GM23338 (cell line): ENCODE measurements at regions not wholly inside any gene's neighbourhood (a gene's known extent, or its start where the extent isn't known, plus 50 kb on each side); places are given as distances from the start of the nearest gene placed in this dataset.

Experiments used
- ATAC-seq: fragments of 200-7000 bp; cut with Tn5 transposase; 3 replicates; pipeline ENCODE4 v1.9.1; 2020
- DNase-seq: peaks from one replicate; pipeline ENCODE4 v3.0.0-alpha.2; 2015; ENCODE audit warnings: low spot score
- H2AFZ ChIP-seq: fragments of 200-600 bp; sonication (generic); 2 replicates; pipeline ENCODE4 v1.8.0; 2016; ENCODE audit warnings: antibody characterized with exemption, mild to moderate bottlenecking, moderate library complexity
- H3F3A ChIP-seq: fragments of 200-600 bp; sonication (generic); replicated peaks from 2 replicates; pipeline ENCODE4 v1.8.0; 2017; ENCODE audit warnings: antibody characterized with exemption, mixed run types, low read depth
- H3K27ac ChIP-seq: fragments of 200-600 bp; sonication (generic); 2 replicates; pipeline ENCODE4 v1.6.1; 2016; ENCODE audit warnings: low read depth
- H3K27me3 ChIP-seq: fragments of 200-600 bp; sonication (generic); 2 replicates; pipeline ENCODE4 v1.8.0; 2016; ENCODE audit warnings: mild to moderate bottlenecking, mixed run types, moderate library complexity; ENCODE audit not compliant: insufficient read depth
- H3K36me3 ChIP-seq: fragments of 200-600 bp; sonication (generic); 2 replicates; pipeline ENCODE4 v1.8.0; 2016; ENCODE audit warnings: mild to moderate bottlenecking; ENCODE audit not compliant: insufficient read depth
- H3K4me1 ChIP-seq: fragments of 200-600 bp; sonication (generic); 2 replicates; pipeline ENCODE4 v1.8.0; 2016; ENCODE audit warnings: mild to moderate bottlenecking, moderate library complexity; ENCODE audit not compliant: insufficient read depth
- H3K4me2 ChIP-seq: fragments of 200-600 bp; sonication (generic); 2 replicates; pipeline ENCODE4 v1.7.1; 2017; ENCODE audit warnings: mixed run types
- H3K4me3 ChIP-seq: fragments of 200-600 bp; sonication (generic); 2 replicates; pipeline ENCODE4 v1.6.1; 2016; ENCODE audit warnings: mixed run types
- H3K79me2 ChIP-seq: fragments of 200-600 bp; sonication (generic); replicated peaks from 2 replicates; pipeline ENCODE4 v1.8.0; 2017; ENCODE audit warnings: mild to moderate bottlenecking; ENCODE audit not compliant: insufficient read depth
- H3K9me2 ChIP-seq: fragments of 200-600 bp; sonication (generic); 2 replicates; pipeline ENCODE4 v1.8.0; 2017; ENCODE audit not compliant: insufficient read depth
- H4K20me1 ChIP-seq: fragments of 200-600 bp; sonication (generic); replicated peaks from 2 replicates; pipeline ENCODE4 v1.8.0; 2017; ENCODE audit warnings: mild to moderate bottlenecking; ENCODE audit not compliant: insufficient read depth
- H3K27ac Mint-ChIP-seq: 2 replicates; pipeline ENCODE4 v1.8.0; 2020; ENCODE audit warnings: inconsistent platforms, mild to moderate bottlenecking, moderate library complexity, mixed read lengths
- H3K27me3 Mint-ChIP-seq: 3 replicates; pipeline ENCODE4 v1.8.0; 2022; ENCODE audit warnings: low read depth, mild to moderate bottlenecking, moderate library complexity, mixed read lengths, inconsistent platforms; ENCODE audit not compliant: insufficient read depth, poor library complexity
- H3K36me3 Mint-ChIP-seq: 3 replicates; pipeline ENCODE4 v1.8.0; 2021; ENCODE audit warnings: low read depth, mild to moderate bottlenecking, inconsistent platforms, moderate library complexity, mixed read lengths
- H3K4me1 Mint-ChIP-seq: 3 replicates; pipeline ENCODE4 v1.8.0; 2020; ENCODE audit warnings: mild to moderate bottlenecking, inconsistent platforms, mixed read lengths
- H3K4me3 Mint-ChIP-seq: 3 replicates; pipeline ENCODE4 v1.8.0; 2021; ENCODE audit warnings: moderate library complexity, mild to moderate bottlenecking, inconsistent platforms, mixed read lengths
- H3K9me3 Mint-ChIP-seq: 3 replicates; pipeline ENCODE4 v1.8.0; 2020; ENCODE audit warnings: moderate library complexity, mild to moderate bottlenecking, inconsistent platforms, mixed read lengths
- CREB1 ChIP-seq: fragments of 250-450 bp; sonication (Bioruptor Pico); IDR thresholded peaks from 2 replicates; pipeline ENCODE4 v1.5.0; 2020; ENCODE audit warnings: low read depth, mild to moderate bottlenecking, moderate library complexity
- EZH2 ChIP-seq: fragments of 200-600 bp; sonication (generic); IDR thresholded peaks from one replicate; pipeline ENCODE4 v1.8.0; 2017; ENCODE audit warnings: antibody characterized with exemption, mild to moderate bottlenecking, low read depth; ENCODE audit not compliant: unreplicated experiment
- EZH2phosphoT487 ChIP-seq: fragments of 200-600 bp; sonication (generic); IDR thresholded peaks from one replicate; pipeline ENCODE4 v1.8.1; 2018; ENCODE audit warnings: antibody characterized with exemption; ENCODE audit not compliant: unreplicated experiment
- JUNB ChIP-seq: IDR thresholded peaks from one replicate; pipeline ENCODE4 v1.6.1; 2016; ENCODE audit warnings: antibody characterized with exemption; ENCODE audit not compliant: unreplicated experiment
- NANOG ChIP-seq: IDR thresholded peaks from 2 replicates; pipeline ENCODE4 v1.6.1; 2016; ENCODE audit warnings: antibody characterized with exemption, borderline replicate concordance
- STAT1 ChIP-seq: IDR thresholded peaks from one replicate; pipeline ENCODE4 v1.6.1; 2016; ENCODE audit warnings: antibody characterized with exemption; ENCODE audit not compliant: unreplicated experiment
- ZNF114 ChIP-seq: fragments of 250-450 bp; sonication (Bioruptor Pico); IDR thresholded peaks from 2 replicates; pipeline ENCODE4 v1.5.0; 2020; ENCODE audit warnings: mild to moderate bottlenecking, moderate library complexity
- ZNF331 ChIP-seq: fragments of 250-450 bp; sonication (Bioruptor Pico); IDR thresholded peaks from 2 replicates; pipeline ENCODE4 v1.5.0; 2020; ENCODE audit warnings: low read depth, mild to moderate bottlenecking, moderate library complexity
- TF ChIP-seq, protein P1 (sequence below): IDR thresholded peaks from 2 replicates; pipeline ENCODE4 v1.6.1; 2016; ENCODE audit warnings: antibody characterized with exemption
- TF ChIP-seq, protein P2 (sequence below), 2 experiments: fragments of 200-600 bp in 1 of 2; sonication (generic) in 1 of 2; conservative IDR thresholded peaks; 2 replicates each; pipeline versions ENCODE4 v1.5.1 to v1.6.1; 2016 to 2017; ENCODE audit warnings: antibody characterized with exemption in 2 of 2, low read depth in 2 of 2, mild to moderate bottlenecking in 2 of 2, moderate library complexity in 1 of 2
- TF ChIP-seq, protein P3 (sequence below): IDR thresholded peaks from one replicate; pipeline ENCODE4 v1.6.1; 2018; ENCODE audit warnings: antibody characterized with exemption; ENCODE audit not compliant: unreplicated experiment

DNA sequence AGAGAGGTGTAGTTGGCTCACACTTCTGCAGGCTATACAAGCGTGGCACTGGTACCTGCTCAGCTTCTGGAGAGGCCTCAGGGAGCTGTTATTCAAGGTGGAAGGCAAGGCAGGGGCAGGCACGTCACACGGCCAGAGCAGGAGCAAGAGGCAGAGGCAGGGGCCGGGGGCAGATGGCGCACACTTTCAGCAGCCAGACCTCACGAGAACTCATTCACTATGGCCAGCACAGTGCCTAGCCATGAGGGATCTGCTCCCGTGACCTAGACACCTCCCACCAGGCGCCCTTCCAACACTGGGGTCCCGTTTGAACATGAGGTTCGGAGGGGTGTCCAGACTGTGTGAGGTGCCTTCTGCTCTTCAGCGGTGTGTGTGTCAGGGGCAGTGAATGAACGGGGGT lies 71.0 kb upstream of the FCN1 start:
- Histone ChIP-seq H2AFZ (no peak overlapping the region), H3K27me3 (no peaks in the 10 kb centered on the region), H3K4me3 (no peak overlapping the region), H3K27ac (no peak overlapping the region), H3K4me2 (no peak overlapping the region), H4K20me1 (no peaks in the 10 kb centered on the region), H3K9me2 (no peaks in the 10 kb centered on the region), H3F3A (no peaks in the 10 kb centered on the region), H3K36me3 (no peaks in the 10 kb centered on the region), H3K4me1 (no peaks in the 10 kb centered on the region), H3K79me2 (no peaks in the 10 kb centered on the region)
- DNase-seq (no peak), ATAC-seq (no peak)
- Mint-ChIP-seq H3K27me3 (peaks cover 5% of the 10 kb centered on the region), H3K9me3 (peaks cover 38% of the 10 kb centered on the region), H3K36me3 (peaks cover 12% of the 10 kb centered on the region), H3K4me1 (no peaks in the 10 kb centered on the region), H3K27ac (no peak overlapping the region), H3K4me3 (no peak overlapping the region)
- TF ChIP-seq ZNF114 (CRISPR knock-in tag) (no peak), ZNF331 (CRISPR knock-in tag) (no peak), JUNB (no peak), EZH2 (no peak)
- TF ChIP-seq, protein P1, sequence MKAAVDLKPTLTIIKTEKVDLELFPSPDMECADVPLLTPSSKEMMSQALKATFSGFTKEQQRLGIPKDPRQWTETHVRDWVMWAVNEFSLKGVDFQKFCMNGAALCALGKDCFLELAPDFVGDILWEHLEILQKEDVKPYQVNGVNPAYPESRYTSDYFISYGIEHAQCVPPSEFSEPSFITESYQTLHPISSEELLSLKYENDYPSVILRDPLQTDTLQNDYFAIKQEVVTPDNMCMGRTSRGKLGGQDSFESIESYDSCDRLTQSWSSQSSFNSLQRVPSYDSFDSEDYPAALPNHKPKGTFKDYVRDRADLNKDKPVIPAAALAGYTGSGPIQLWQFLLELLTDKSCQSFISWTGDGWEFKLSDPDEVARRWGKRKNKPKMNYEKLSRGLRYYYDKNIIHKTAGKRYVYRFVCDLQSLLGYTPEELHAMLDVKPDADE, result no peak
- TF ChIP-seq, protein P2, sequence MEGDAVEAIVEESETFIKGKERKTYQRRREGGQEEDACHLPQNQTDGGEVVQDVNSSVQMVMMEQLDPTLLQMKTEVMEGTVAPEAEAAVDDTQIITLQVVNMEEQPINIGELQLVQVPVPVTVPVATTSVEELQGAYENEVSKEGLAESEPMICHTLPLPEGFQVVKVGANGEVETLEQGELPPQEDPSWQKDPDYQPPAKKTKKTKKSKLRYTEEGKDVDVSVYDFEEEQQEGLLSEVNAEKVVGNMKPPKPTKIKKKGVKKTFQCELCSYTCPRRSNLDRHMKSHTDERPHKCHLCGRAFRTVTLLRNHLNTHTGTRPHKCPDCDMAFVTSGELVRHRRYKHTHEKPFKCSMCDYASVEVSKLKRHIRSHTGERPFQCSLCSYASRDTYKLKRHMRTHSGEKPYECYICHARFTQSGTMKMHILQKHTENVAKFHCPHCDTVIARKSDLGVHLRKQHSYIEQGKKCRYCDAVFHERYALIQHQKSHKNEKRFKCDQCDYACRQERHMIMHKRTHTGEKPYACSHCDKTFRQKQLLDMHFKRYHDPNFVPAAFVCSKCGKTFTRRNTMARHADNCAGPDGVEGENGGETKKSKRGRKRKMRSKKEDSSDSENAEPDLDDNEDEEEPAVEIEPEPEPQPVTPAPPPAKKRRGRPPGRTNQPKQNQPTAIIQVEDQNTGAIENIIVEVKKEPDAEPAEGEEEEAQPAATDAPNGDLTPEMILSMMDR (conservative IDR thresholded peaks at IDR 0.05; ENCODE audit: low read depth in 2 of 2), result no peak

DNA sequence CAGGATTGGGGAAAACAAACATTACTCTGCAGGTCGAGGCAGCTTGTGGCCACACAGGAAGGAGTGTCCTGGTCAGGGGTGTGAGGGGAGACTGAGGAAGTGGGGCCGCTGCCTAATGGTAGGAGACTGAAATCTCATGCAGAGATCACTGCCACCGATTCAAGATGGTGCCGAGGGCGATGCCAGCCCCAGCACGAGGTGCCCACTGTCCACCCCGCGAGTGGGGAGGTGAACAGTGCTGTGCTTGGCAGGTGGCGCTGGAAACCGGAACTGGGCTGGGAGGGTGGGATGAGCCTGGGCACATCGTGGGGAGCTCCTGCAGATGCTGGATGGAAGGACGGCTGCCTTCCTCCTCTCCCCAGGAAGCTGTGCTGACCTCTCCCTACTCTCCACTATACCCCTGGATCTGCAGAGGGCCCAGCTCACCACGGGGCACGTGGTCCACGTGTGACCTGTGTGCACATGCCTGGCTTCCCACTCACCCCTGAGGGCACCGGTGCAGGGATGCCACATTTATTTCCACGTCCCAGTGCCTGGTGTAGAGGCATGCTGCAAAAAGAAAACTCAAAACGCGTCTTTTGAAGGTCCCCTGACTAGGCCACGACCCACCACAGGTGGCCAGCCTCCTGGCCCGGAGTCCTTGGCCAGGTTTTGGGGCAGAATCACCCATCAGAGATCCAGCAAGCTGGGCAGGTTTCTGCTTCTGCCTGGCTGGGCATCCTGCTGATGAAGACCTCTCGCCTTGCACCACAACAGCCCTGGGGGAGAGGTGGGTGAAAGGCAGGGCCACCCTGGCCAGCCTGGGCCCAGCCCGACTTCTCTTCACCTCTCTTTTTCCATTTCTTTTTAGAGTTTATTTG lies 71.7 kb upstream of the FCN1 start:
- Mint-ChIP-seq H3K4me3 (no peak overlapping the region), H3K4me1 (no peaks in the 10 kb centered on the region), H3K27me3 (peaks cover 7% of the 10 kb centered on the region), H3K36me3 (peaks cover 12% of the 10 kb centered on the region), H3K27ac (no peak overlapping the region), H3K9me3 (peaks cover 38% of the 10 kb centered on the region)
- Histone ChIP-seq H3K27me3 (no peaks in the 10 kb centered on the region), H3K79me2 (no peaks in the 10 kb centered on the region), H3K4me3 (no peak overlapping the region), H3K27ac (no peak overlapping the region), H3K4me1 (no peaks in the 10 kb centered on the region), H3K9me2 (no peaks in the 10 kb centered on the region), H2AFZ (no peak overlapping the region), H3K4me2 (no peak overlapping the region), H4K20me1 (no peaks in the 10 kb centered on the region), H3F3A (no peaks in the 10 kb centered on the region), H3K36me3 (no peaks in the 10 kb centered on the region)
- DNase-seq, result no peak
- ATAC-seq, result no peak
- no peak for TF ChIP-seq ZNF331 (CRISPR knock-in tag)
- TF ChIP-seq EZH2phosphoT487, result no peak
- TF ChIP-seq, protein P2 (conservative IDR thresholded peaks at IDR 0.05; ENCODE audit: low read depth in 2 of 2), result no peak
- TF ChIP-seq, protein P3, sequence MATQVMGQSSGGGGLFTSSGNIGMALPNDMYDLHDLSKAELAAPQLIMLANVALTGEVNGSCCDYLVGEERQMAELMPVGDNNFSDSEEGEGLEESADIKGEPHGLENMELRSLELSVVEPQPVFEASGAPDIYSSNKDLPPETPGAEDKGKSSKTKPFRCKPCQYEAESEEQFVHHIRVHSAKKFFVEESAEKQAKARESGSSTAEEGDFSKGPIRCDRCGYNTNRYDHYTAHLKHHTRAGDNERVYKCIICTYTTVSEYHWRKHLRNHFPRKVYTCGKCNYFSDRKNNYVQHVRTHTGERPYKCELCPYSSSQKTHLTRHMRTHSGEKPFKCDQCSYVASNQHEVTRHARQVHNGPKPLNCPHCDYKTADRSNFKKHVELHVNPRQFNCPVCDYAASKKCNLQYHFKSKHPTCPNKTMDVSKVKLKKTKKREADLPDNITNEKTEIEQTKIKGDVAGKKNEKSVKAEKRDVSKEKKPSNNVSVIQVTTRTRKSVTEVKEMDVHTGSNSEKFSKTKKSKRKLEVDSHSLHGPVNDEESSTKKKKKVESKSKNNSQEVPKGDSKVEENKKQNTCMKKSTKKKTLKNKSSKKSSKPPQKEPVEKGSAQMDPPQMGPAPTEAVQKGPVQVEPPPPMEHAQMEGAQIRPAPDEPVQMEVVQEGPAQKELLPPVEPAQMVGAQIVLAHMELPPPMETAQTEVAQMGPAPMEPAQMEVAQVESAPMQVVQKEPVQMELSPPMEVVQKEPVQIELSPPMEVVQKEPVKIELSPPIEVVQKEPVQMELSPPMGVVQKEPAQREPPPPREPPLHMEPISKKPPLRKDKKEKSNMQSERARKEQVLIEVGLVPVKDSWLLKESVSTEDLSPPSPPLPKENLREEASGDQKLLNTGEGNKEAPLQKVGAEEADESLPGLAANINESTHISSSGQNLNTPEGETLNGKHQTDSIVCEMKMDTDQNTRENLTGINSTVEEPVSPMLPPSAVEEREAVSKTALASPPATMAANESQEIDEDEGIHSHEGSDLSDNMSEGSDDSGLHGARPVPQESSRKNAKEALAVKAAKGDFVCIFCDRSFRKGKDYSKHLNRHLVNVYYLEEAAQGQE, result no peak
- no peak for TF ChIP-seq JUNB
- TF ChIP-seq EZH2, result no peak
- TF ChIP-seq CREB1, result no peak
- TF ChIP-seq STAT1, result no peak
- no peak for TF ChIP-seq NANOG
- TF ChIP-seq ZNF114 (CRISPR knock-in tag), result no peak
